WI38 (cell line): ENCODE measurements at regions not wholly inside any gene's neighbourhood (a gene's known extent, or its start where the extent isn't known, plus 50 kb on each side); places are given as distances from the start of the nearest gene placed in this dataset.

ENCODE experiments used
- H3K4me3 ChIP-seq: 2 replicates; pipeline ENCODE4 v1.5.1; 2011; ENCODE audit warnings: low read depth, mild to moderate bottlenecking, control low read depth, low read length
- CTCF ChIP-seq: IDR thresholded peaks from 2 replicates; pipeline ENCODE4 v1.5.1; 2012; ENCODE audit warnings: low read depth, mild to moderate bottlenecking, control low read depth, low read length

- no peak for TF ChIP-seq CTCF
- H3K4me3 ChIP-seq, result no peak overlapping the region
Observed at GRCh38 chr1:17891205-17892110, 136.3 kb downstream of the ACTL8 start.

DNA sequence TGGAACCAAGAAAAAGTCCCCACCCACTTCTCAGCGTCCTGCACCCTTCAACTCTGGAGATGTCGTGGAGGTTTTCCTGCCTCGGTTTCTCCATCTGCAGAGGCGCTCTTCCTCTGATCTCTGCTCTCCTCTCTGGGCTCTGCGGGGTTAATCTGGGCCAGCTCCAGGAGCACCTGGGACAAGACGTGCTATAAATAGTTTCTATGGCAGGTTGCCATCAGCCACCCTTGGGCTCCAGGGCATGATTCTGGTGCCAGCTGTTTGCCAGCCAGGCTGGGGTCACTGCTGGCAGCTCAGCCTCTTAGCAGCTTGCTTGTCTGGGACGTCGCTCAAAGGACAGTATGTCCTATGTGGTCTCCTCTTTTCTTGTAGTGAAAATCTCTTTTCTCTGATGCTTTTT, 137.1 kb downstream of the ACTL8 start:
- no peak for TF ChIP-seq CTCF

GRCh38 chr1:17892851-17893250, 137.7 kb downstream of the ACTL8 start:
- no peak for TF ChIP-seq CTCF
- H3K4me3 ChIP-seq, result no peak overlapping the region

More for the DNA sequence above, 137.1 kb downstream of the ACTL8 start:
- H3K4me3 ChIP-seq, result no peak overlapping the region

DNA sequence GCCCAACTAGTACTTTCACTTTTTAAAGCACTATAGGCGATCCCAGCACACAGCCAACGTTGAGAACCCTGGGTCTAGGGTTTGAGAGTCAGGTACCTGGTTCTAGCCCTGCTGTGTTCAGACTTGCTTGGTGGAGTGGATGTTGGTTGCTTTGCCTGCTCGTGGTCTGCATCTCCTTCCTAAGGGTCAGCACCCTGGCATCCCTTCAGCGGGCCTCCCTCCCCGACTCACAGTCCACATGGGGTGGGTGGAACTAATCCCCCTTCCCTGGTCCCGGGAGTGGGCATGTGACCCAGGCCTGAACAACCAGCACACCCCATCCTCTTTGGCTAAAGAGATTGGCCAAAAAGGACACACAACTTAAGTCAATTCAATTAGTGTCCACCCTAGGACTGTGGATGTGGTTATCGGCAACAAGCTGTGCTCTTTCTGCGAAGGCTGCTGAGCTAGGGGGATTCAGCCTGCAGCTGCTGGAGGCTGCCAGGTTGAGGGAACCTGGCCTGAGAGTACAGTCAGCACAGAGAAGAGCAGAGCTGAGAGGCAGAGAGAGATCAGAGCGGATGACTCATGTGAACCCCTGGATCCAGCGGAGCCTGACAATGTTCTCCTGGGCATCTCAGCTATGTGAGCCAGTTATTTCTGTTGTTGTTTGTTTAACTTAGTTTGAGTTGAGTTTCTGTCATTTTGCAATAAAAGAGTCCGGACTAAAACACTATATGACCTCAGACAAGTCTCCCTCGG, 138.9 kb downstream of the ACTL8 start:
- no peak for TF ChIP-seq CTCF
- H3K4me3 ChIP-seq, result no peak overlapping the region

DNA sequence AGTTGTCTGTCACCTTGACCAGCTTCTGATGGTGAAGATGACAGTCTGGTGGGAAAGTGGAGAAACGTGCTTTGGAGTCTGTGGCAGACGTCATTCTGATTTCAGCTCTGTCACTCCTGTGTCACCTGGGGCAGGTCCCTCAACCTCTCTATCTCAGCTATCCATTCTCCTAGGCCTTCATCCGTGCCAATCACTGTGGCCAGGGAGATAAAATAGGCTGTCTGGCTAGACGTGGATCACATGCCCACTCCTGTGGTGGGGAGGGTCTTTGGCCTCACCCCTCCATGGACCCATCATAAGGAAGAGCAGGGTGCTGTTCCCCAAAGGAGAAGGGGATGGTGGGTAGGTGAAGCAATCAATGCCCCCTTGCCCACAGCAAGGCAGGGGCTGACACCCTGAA, 140.3 kb downstream of the ACTL8 start:
- no peak overlapping the region for H3K4me3 ChIP-seq
- no peak for TF ChIP-seq CTCF

DNA sequence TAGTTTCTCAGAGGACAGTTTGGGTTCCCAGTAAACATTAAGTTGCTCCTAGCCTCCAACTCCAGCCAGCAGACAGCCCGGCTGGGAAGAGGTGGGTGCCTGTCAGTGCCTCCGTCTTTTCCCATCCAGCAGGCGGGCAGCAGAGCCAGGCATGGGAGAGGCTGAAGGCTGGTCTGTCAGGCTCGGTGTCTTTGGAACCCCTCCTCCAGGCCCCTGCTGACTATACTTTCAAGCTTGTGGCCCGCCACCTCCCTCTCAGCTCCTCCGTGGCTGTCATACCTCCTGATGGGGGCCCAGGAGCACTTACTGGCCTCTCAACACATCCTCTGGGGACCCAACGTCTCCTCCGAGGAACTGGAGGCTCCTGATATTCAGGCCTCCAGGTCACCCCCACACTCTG, 140.9 kb downstream of the ACTL8 start:
- TF ChIP-seq CTCF, result no peak
- no peak overlapping the region for H3K4me3 ChIP-seq

GRCh38 chr1:17903386-17903785, 148.3 kb downstream of the ACTL8 start:
- H3K4me3 ChIP-seq, result no peak overlapping the region
- TF ChIP-seq CTCF, result no peak
